ENCODE measurements at regions not wholly inside any gene's neighbourhood (a gene's known extent, or its start where the extent isn't known, plus 50 kb on each side); places are given as distances from the start of the nearest gene placed in this dataset.

DNA sequence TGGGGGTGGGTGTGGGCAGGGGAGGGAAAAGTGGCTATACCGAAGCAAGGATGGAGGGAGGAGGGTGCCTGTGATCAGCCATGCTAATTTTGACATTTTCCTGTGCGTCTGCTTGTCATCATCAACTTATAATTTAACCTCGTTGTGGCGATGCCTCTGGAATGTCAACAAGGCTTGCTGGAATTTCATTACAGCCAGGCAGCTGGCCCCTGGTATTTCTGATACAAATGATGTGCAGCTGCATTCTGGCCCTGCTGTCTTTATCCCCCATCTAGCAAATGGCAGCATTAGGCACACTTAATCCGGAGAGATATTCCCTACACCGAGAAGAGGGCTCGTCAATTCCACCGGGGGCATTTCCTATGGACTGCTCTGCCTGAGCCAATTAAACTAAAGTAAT lies 278.3 kb upstream of the CCL2 start:
- TF ChIP-seq, protein P1, sequence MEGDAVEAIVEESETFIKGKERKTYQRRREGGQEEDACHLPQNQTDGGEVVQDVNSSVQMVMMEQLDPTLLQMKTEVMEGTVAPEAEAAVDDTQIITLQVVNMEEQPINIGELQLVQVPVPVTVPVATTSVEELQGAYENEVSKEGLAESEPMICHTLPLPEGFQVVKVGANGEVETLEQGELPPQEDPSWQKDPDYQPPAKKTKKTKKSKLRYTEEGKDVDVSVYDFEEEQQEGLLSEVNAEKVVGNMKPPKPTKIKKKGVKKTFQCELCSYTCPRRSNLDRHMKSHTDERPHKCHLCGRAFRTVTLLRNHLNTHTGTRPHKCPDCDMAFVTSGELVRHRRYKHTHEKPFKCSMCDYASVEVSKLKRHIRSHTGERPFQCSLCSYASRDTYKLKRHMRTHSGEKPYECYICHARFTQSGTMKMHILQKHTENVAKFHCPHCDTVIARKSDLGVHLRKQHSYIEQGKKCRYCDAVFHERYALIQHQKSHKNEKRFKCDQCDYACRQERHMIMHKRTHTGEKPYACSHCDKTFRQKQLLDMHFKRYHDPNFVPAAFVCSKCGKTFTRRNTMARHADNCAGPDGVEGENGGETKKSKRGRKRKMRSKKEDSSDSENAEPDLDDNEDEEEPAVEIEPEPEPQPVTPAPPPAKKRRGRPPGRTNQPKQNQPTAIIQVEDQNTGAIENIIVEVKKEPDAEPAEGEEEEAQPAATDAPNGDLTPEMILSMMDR (IDR thresholded peaks at IDR 0.05): no peak
- no peak for TF ChIP-seq POLR2A (IDR thresholded peaks at IDR 0.05)

All from esophagus squamous epithelium (tissue), 4 donors.